Tibial artery (tissue), 4 donors: ENCODE measurements at regions not wholly inside any gene's neighbourhood (a gene's known extent, or its start where the extent isn't known, plus 50 kb on each side); places are given as distances from the start of the nearest gene placed in this dataset.

Source experiments
- DNase-seq, 2 donors: peaks; one replicate each; pipeline ENCODE4 v3.0.0-alpha.2; 2019
- H3K27ac ChIP-seq, 2 donors: fragments of 200-600 bp; sonication (generic) in 1 of 2; 1 replicate in 1 of 2; 2 replicates in 1 of 2; pipeline ENCODE4 v1.5.1; 2018 to 2019; ENCODE audit warnings: mild to moderate bottlenecking in 1 of 2
- H3K27me3 ChIP-seq, 2 donors: fragments of 200-600 bp; sonication (generic) in 1 of 2; one replicate each; pipeline versions ENCODE4 v1.5.1 to v1.6.0; 2016 to 2019
- H3K36me3 ChIP-seq, 3 donors: fragments of 200-600 bp; sonication (generic) in 2 of 3; one replicate each; pipeline ENCODE4 v1.5.1; 2016 to 2019; ENCODE audit warnings: mild to moderate bottlenecking in 2 of 3
- H3K4me1 ChIP-seq, 4 donors: fragments of 200-600 bp; sonication (generic) in 2 of 4; 1 replicate in 3 of 4; 2 replicates in 1 of 4; pipeline ENCODE4 v1.5.1; 2016 to 2019
- H3K4me3 ChIP-seq, 2 donors: fragments of 200-600 bp; sonication (generic) in 1 of 2; 1 replicate in 1 of 2; 2 replicates in 1 of 2; pipeline ENCODE4 v1.5.1; 2018 to 2019; ENCODE audit warnings: mild to moderate bottlenecking in 2 of 2
- H3K9me3 ChIP-seq, 3 donors: fragments of 200-600 bp; sonication (generic) in 1 of 3; one replicate each; pipeline ENCODE4 v1.5.1; 2016 to 2019
- intact Hi-C: fragments of 100-400 bp; cut with DNase I; formaldehyde crosslinking; loops from one replicate; pipeline ENCODE4 v1.15.0; 2023; ENCODE audit warnings: low total_unique reads
- TF ChIP-seq, protein P1 (sequence below), 2 experiments: fragments of 200-600 bp in 1 of 2; fragments of 450-650 bp in 1 of 2; IDR thresholded peaks; one replicate each; pipeline ENCODE4 v1.5.1; 2017 to 2019; ENCODE audit warnings: antibody characterized with exemption in 2 of 2, mild to moderate bottlenecking in 1 of 2, moderate library complexity in 1 of 2

DNA sequence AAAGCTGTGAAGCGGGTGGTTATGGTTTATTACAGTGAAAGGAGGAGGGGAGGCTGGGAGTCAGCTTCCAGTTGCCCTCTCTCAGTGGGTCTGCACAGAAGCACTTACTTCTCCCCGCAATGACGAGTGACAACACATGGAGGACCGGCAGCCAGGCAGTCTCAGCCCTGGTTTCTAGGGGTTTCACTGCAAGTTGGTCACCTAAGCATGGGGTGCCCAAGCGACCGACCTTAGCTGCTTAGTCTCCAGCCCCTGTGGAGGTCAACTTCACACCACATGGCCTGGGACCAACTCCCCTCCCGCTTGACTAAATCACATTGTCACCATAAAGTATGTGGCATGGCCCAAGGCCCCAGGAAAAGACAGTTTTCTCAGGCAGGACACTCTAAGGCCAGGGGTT lies 99.9 kb upstream of the ZNF32 start:
- H3K27ac ChIP-seq, result no peak overlapping the region
- TF ChIP-seq, protein P1, sequence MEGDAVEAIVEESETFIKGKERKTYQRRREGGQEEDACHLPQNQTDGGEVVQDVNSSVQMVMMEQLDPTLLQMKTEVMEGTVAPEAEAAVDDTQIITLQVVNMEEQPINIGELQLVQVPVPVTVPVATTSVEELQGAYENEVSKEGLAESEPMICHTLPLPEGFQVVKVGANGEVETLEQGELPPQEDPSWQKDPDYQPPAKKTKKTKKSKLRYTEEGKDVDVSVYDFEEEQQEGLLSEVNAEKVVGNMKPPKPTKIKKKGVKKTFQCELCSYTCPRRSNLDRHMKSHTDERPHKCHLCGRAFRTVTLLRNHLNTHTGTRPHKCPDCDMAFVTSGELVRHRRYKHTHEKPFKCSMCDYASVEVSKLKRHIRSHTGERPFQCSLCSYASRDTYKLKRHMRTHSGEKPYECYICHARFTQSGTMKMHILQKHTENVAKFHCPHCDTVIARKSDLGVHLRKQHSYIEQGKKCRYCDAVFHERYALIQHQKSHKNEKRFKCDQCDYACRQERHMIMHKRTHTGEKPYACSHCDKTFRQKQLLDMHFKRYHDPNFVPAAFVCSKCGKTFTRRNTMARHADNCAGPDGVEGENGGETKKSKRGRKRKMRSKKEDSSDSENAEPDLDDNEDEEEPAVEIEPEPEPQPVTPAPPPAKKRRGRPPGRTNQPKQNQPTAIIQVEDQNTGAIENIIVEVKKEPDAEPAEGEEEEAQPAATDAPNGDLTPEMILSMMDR (IDR thresholded peaks at IDR 0.05), result no peak
- no peak for DNase-seq
- no peaks in the 10 kb centered on the region for H3K4me1 ChIP-seq
- H3K36me3 ChIP-seq, result no peaks in the 10 kb centered on the region
- intact Hi-C loops, result no loop called here
- H3K9me3 ChIP-seq, result no peaks in the 10 kb centered on the region
- H3K27me3 ChIP-seq, result no peaks in the 10 kb centered on the region
- no peak overlapping the region for H3K4me3 ChIP-seq

DNA sequence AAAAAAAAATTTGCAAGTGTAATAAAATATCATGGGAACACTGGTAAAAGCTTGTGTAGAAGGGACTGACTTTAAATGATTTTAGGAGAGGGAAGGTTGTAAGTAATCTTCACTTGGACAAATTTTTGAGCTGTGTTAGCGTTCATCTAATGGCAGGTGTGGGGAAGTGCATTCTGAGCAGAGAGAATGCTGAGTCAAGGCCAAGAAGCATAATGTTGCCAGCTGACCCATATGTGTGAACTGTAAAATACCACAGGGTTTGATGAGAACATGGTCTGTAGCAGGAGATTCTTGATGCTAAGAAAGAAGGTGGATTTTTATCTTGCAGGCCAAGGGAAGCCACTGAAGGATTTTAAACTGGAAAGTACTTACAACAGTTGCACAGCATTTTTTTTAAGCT lies 98.2 kb upstream of the ZNF32 start:
- H3K4me3 ChIP-seq, result no peak overlapping the region
- H3K9me3 ChIP-seq, result no peaks in the 10 kb centered on the region
- H3K4me1 ChIP-seq, result no peaks in the 10 kb centered on the region
- TF ChIP-seq, protein P1 (IDR thresholded peaks at IDR 0.05), result no peak
- no peaks in the 10 kb centered on the region for H3K27me3 ChIP-seq
- H3K36me3 ChIP-seq, result no peaks in the 10 kb centered on the region
- intact Hi-C loops, result no loop called here
- no peak overlapping the region for H3K27ac ChIP-seq
- no peak for DNase-seq

DNA sequence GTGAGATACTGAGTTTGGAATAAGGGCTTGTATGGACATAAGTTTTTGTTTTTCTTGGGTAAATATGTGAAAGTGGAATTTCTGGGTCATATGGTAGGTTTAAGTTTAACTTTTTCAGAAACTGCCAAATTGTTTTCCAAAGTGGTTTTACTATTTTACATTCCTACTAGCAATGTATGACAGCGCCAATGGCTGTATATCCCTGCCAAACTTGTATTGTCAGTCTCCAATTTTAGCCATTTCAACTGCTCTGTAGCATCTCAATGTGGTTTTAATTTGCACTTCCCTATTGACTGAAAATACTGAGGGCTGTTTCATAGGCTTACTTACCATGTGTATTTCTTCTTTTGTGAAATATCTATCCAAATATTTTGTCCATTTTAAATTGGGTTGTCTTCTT lies 90.5 kb upstream of the ZNF32 start:
- H3K9me3 ChIP-seq, result no peaks in the 10 kb centered on the region
- no peak overlapping the region for H3K4me3 ChIP-seq
- H3K4me1 ChIP-seq, result peaks cover 0 to 7% (median 0%) of the 10 kb centered on the region in 4 donors
- no peaks in the 10 kb centered on the region for H3K36me3 ChIP-seq
- H3K27ac ChIP-seq, result no peak overlapping the region
- no peak for DNase-seq
- TF ChIP-seq, protein P1 (IDR thresholded peaks at IDR 0.05), result no peak
- intact Hi-C loops, result no loop called here
- H3K27me3 ChIP-seq, result no peaks in the 10 kb centered on the region

DNA sequence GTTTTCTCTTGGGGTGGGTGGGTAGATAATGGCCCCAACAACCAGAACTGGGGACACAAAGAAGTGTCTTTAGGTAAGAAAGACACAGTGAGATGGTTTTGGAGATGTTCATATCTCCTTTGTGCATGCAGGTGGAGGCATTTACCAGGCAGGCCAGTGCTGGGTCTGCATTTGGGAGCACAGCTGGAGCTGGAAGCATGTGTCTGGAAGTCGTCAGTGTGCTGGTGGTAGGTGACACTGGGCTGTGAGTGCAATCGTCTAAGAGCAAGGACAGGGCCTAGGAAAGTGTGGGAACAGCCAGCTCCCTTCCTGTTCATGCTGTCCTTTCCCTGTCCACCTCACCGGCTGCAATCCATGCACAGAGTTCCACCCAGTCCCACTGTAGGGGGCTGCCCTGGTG lies 88.3 kb upstream of the ZNF32 start:
- intact Hi-C loops, result no loop called here
- no peak for DNase-seq

DNA sequence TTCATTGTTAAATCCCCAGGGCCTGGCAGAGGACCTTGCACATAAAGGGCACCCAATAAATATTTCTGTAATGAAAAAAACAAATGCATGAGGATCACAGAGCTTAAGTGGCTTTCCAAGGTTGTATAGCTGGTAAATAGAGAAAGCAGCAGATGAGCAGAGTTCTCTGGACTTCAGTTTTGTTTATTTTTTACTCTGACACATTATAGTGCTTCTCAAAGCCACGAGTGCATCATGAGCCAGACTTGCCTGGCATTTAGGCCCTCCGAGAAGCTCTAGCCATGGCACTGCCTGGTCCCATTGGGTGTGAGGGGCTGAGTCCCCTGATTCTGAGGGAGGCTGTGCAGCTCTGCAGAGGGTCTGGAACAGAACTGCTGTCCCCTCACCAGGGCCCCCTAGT lies 87.2 kb upstream of the ZNF32 start:
- no peaks in the 10 kb centered on the region for H3K27me3 ChIP-seq
- H3K9me3 ChIP-seq, result no peaks in the 10 kb centered on the region
- H3K4me1 ChIP-seq, result peaks cover 0 to 7% (median 0%) of the 10 kb centered on the region in 4 donors
- TF ChIP-seq, protein P1 (IDR thresholded peaks at IDR 0.05), result no peak
- DNase-seq, result no peak
- H3K27ac ChIP-seq, result no peak overlapping the region
- no peaks in the 10 kb centered on the region for H3K36me3 ChIP-seq
- intact Hi-C loops, result no loop called here
- no peak overlapping the region for H3K4me3 ChIP-seq

More for the DNA sequence above, 88.3 kb upstream of the ZNF32 start:
- no peaks in the 10 kb centered on the region for H3K9me3 ChIP-seq
- H3K4me1 ChIP-seq, result peaks cover 0 to 7% (median 0%) of the 10 kb centered on the region in 4 donors
- TF ChIP-seq, protein P1 (IDR thresholded peaks at IDR 0.05), result no peak
- no peaks in the 10 kb centered on the region for H3K36me3 ChIP-seq
- H3K27me3 ChIP-seq, result no peaks in the 10 kb centered on the region
- no peak overlapping the region for H3K27ac ChIP-seq
- no peak overlapping the region for H3K4me3 ChIP-seq

DNA sequence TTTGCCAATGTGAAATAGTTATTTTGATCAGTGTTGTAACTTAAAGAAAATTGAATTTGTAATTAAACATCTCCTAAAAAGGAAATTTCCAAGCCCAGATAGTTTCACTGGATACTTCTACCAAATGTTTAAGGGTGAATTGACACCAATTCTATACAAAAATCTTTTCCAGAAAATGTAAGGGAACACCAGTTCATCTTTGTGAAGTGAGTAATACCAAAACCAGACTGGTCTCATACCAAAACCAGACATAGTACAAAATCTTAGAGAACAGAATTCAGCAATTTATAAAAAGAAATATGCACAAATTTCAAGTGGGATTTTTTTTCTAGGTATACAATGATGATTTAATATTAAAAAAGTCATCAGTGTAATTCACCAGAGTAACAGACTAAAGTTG lies 86.0 kb upstream of the ZNF32 start:
- Histone ChIP-seq H3K9me3 (peaks cover 0 to 8% (median 7%) of the 10 kb centered on the region in 3 donors), H3K4me1 (peaks cover 0 to 7% (median 0%) of the 10 kb centered on the region in 4 donors), H3K36me3 (no peaks in the 10 kb centered on the region), H3K4me3 (no peak overlapping the region), H3K27ac (no peak overlapping the region), H3K27me3 (no peaks in the 10 kb centered on the region)
- no peak for DNase-seq
- intact Hi-C loops, result no loop called here
- TF ChIP-seq, protein P1 (IDR thresholded peaks at IDR 0.05), result no peak
